Endothelial cell of umbilical vein (primary cell): ENCODE measurements at regions not wholly inside any gene's neighbourhood (a gene's known extent, or its start where the extent isn't known, plus 50 kb on each side); places are given as distances from the start of the nearest gene placed in this dataset.

Source experiments
- EZH2 ChIP-seq: IDR thresholded peaks from 2 replicates; pipeline ENCODE4 v1.6.1; 2012; ENCODE audit warnings: borderline replicate concordance, low read depth, mild to moderate bottlenecking, moderate library complexity, low read length, inconsistent platforms; ENCODE audit not compliant: severe bottlenecking
- FOS ChIP-seq: IDR thresholded peaks from 2 replicates; pipeline ENCODE4 v1.6.1; 2011; ENCODE audit warnings: mild to moderate bottlenecking, low read length, moderate library complexity, borderline replicate concordance; ENCODE audit not compliant: insufficient read depth
- GATA2 ChIP-seq: IDR thresholded peaks from 2 replicates; pipeline ENCODE4 v1.7.0; 2011; ENCODE audit warnings: low read depth, mild to moderate bottlenecking, moderate library complexity, mixed read lengths, low read length; ENCODE audit not compliant: insufficient read length, insufficient read depth
- JUN ChIP-seq: IDR thresholded peaks from 2 replicates; pipeline ENCODE4 v1.6.1; 2011; ENCODE audit warnings: borderline replicate concordance, low read depth; ENCODE audit not compliant: insufficient read length, insufficient read depth
- MAX ChIP-seq: IDR thresholded peaks from 2 replicates; pipeline ENCODE4 v1.6.1; 2011; ENCODE audit not compliant: insufficient read depth, insufficient read length
- POLR2A ChIP-seq: IDR thresholded peaks from 2 replicates; pipeline ENCODE4 v1.6.1; 2012; ENCODE audit warnings: low read depth, mild to moderate bottlenecking, control low read depth, low read length
- POLR2AphosphoS5 ChIP-seq: IDR thresholded peaks from 2 replicates; pipeline ENCODE4 v1.6.1; 2012; ENCODE audit warnings: low read depth, mild to moderate bottlenecking, control low read depth, low read length, moderate library complexity; ENCODE audit not compliant: insufficient read depth
- TF ChIP-seq, protein P1 (sequence below), 2 donors: IDR thresholded peaks; 1 replicate in 1 of 2; 2 replicates in 1 of 2; pipeline ENCODE4 v1.5.1; 2011; ENCODE audit warnings: low read length in 2 of 2, mild to moderate bottlenecking in 2 of 2, moderate library complexity in 2 of 2, control low read depth in 1 of 2, inconsistent platforms in 1 of 2, low read depth in 1 of 2; ENCODE audit not compliant: insufficient read depth in 1 of 2; ENCODE audit errors: extremely low read depth in 1 of 2

- TF ChIP-seq, protein P1, sequence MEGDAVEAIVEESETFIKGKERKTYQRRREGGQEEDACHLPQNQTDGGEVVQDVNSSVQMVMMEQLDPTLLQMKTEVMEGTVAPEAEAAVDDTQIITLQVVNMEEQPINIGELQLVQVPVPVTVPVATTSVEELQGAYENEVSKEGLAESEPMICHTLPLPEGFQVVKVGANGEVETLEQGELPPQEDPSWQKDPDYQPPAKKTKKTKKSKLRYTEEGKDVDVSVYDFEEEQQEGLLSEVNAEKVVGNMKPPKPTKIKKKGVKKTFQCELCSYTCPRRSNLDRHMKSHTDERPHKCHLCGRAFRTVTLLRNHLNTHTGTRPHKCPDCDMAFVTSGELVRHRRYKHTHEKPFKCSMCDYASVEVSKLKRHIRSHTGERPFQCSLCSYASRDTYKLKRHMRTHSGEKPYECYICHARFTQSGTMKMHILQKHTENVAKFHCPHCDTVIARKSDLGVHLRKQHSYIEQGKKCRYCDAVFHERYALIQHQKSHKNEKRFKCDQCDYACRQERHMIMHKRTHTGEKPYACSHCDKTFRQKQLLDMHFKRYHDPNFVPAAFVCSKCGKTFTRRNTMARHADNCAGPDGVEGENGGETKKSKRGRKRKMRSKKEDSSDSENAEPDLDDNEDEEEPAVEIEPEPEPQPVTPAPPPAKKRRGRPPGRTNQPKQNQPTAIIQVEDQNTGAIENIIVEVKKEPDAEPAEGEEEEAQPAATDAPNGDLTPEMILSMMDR (IDR thresholded peaks at IDR 0.05; ENCODE audit: extremely low read depth in 1 of 2, insufficient read depth in 1 of 2, low read depth in 1 of 2, low read length in 2 of 2), result no peak
- TF ChIP-seq POLR2A, result no peak
- TF ChIP-seq FOS, result no peak
- TF ChIP-seq EZH2, result no peak
- no peak for TF ChIP-seq POLR2AphosphoS5
- TF ChIP-seq JUN, result no peak
- no peak for TF ChIP-seq MAX
- no peak for TF ChIP-seq GATA2
These were observed 114.2 kb upstream of the PALMD start for GRCh38 chr1:99531578-99532275.
